GM12892 (cell line): ENCODE measurements at regions not wholly inside any gene's neighbourhood (a gene's known extent, or its start where the extent isn't known, plus 50 kb on each side); places are given as distances from the start of the nearest gene placed in this dataset.

Experiments used
- POLR2A ChIP-seq: IDR thresholded peaks from 2 replicates; pipeline ENCODE4 v1.6.1; 2011; ENCODE audit warnings: low read depth, low read length, control low read depth
- POLR2AphosphoS5 ChIP-seq: IDR thresholded peaks from 2 replicates; pipeline ENCODE4 v1.6.1; 2011; ENCODE audit warnings: low read depth, low read length, control low read depth

- no peak for TF ChIP-seq POLR2A
- TF ChIP-seq POLR2AphosphoS5: no peak
Measured at GRCh38 chr4:173091362-173091761, 77.2 kb upstream of the GALNT7 start.
